ENCODE measurements at regions not wholly inside any gene's neighbourhood (a gene's known extent, or its start where the extent isn't known, plus 50 kb on each side); places are given as distances from the start of the nearest gene placed in this dataset.

DNA sequence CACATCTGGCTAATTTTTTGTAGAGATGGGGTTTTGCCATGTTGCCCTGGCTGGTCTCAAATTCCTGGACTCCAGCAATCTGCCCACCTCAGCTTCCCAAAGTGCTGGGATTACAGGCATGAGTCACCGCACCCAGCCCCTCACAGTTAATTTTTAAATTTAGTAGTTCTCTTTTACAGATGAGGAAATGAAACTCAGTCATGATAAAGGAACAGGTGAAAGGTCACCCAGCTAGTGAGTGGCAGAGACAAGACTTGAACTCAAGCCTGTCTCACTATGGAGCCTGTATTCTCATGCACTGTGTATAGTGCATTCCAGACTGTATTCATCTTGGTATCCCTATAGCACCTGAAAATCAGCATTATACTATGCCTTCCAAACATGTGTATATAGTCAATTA is 77.1 kb upstream of the WSB1 start:
- H3K9me3 Mint-ChIP-seq (ENCODE audit: unreplicated experiment), result peaks cover 5% of the 10 kb centered on the region
- DNase-seq (ENCODE audit: low spot score), result no peak
- TF ChIP-seq, protein P1, sequence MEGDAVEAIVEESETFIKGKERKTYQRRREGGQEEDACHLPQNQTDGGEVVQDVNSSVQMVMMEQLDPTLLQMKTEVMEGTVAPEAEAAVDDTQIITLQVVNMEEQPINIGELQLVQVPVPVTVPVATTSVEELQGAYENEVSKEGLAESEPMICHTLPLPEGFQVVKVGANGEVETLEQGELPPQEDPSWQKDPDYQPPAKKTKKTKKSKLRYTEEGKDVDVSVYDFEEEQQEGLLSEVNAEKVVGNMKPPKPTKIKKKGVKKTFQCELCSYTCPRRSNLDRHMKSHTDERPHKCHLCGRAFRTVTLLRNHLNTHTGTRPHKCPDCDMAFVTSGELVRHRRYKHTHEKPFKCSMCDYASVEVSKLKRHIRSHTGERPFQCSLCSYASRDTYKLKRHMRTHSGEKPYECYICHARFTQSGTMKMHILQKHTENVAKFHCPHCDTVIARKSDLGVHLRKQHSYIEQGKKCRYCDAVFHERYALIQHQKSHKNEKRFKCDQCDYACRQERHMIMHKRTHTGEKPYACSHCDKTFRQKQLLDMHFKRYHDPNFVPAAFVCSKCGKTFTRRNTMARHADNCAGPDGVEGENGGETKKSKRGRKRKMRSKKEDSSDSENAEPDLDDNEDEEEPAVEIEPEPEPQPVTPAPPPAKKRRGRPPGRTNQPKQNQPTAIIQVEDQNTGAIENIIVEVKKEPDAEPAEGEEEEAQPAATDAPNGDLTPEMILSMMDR (IDR thresholded peaks at IDR 0.05; ENCODE audit: unreplicated experiment), result no peak
- H3K4me1 Mint-ChIP-seq (ENCODE audit: unreplicated experiment), result no peaks in the 10 kb centered on the region
- H3K27ac Mint-ChIP-seq (ENCODE audit: unreplicated experiment), result no peak overlapping the region
- H3K27me3 Mint-ChIP-seq (ENCODE audit: unreplicated experiment), result peaks cover 3% of the 10 kb centered on the region
- H3K4me3 Mint-ChIP-seq (ENCODE audit: unreplicated experiment), result no peak overlapping the region
- no peaks in the 10 kb centered on the region for H3K36me3 Mint-ChIP-seq (ENCODE audit: low read depth, unreplicated experiment)

DNA sequence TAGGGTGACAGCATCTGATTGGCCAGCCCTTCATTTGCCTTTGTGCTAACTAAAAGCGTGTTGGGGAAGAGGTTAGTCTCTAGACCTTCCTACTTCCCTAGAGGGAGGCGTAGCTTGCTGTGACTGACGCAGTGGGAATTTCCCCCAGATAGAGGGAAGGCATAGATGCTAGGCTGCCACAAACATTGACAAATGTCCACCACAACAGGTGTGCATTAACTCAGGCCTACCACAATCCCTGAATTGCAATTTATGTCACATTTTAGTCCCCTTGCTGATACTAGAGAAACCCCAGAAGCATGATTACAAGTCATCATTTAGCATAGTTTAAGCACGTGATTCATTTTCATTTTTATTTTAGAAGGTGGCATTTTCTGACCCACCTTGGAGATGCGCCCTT is 76.3 kb upstream of the WSB1 start:
- Mint-ChIP-seq H3K27me3 (ENCODE audit: unreplicated experiment) (peaks cover 4% of the 10 kb centered on the region), H3K4me3 (ENCODE audit: unreplicated experiment) (no peak overlapping the region), H3K36me3 (ENCODE audit: low read depth, unreplicated experiment) (no peaks in the 10 kb centered on the region), H3K9me3 (ENCODE audit: unreplicated experiment) (peaks cover 5% of the 10 kb centered on the region), H3K27ac (ENCODE audit: unreplicated experiment) (no peak overlapping the region), H3K4me1 (ENCODE audit: unreplicated experiment) (no peaks in the 10 kb centered on the region)
- DNase-seq (ENCODE audit: low spot score), result no peak
- TF ChIP-seq, protein P1 (IDR thresholded peaks at IDR 0.05; ENCODE audit: unreplicated experiment), result no peak

DNA sequence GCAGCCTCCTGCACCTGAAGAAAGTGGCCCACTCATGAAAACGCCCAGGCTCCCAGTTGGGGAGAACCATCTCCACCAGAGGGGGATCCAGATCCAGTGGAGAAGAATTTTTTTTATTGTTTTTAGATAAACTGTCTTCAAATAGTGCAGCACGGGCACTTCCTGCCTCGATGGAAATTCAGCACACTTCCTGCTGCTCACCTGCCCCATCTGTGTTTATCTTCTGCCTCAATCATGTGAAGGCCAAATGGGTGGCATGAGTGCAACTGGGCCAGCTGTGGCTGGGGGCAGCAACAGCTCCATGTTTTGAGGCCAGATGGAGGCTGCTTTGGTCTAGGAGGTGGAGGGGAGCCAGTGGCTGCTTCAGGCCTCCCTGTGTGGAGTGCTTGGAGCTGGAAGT is 75.9 kb upstream of the WSB1 start:
- no peak overlapping the region for H3K4me3 Mint-ChIP-seq (ENCODE audit: unreplicated experiment)
- H3K4me1 Mint-ChIP-seq (ENCODE audit: unreplicated experiment), result no peaks in the 10 kb centered on the region
- H3K27me3 Mint-ChIP-seq (ENCODE audit: unreplicated experiment), result peaks cover 4% of the 10 kb centered on the region
- TF ChIP-seq, protein P1 (IDR thresholded peaks at IDR 0.05; ENCODE audit: unreplicated experiment), result no peak
- no peak for DNase-seq (ENCODE audit: low spot score)
- H3K36me3 Mint-ChIP-seq (ENCODE audit: low read depth, unreplicated experiment), result no peaks in the 10 kb centered on the region
- no peak overlapping the region for H3K27ac Mint-ChIP-seq (ENCODE audit: unreplicated experiment)
- H3K9me3 Mint-ChIP-seq (ENCODE audit: unreplicated experiment), result peaks cover 5% of the 10 kb centered on the region

DNA sequence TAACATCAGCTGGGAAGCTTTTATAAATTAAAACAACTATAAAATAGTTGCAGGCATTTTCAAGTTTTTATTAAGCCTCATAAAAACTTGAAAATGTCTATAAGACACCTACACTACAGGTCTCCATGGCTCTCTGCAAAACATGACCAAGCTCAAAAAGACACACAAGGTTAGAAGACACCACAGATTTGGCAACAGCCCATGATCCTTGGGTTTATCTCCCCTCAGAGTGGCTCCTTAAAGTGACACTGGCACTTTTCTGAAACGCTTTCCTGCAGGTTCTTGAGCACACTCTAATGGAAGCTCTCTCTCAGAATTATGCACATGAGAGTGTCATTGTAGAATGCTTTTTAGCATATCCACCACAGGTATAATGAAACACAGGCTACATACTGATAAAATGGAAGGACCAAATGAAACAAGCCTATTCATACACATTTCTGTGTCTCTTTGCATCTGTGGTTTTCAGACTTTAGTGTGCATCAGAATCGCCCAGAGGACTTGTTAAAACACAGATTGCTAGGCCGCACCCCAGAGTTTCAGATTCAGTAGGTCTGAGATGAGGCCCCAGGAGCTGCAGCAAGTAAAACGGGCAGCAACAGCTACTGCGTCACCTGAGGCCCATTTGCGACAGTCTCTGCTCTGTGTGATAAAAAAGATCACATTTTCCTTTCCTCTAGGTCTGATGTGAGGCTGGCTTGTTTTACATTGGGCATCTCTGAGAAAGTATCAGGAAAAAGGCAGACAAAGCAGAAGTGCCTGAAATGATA is 75.0 kb upstream of the WSB1 start:
- Mint-ChIP-seq H3K36me3 (ENCODE audit: low read depth, unreplicated experiment) (no peaks in the 10 kb centered on the region), H3K27me3 (ENCODE audit: unreplicated experiment) (peaks cover 3% of the 10 kb centered on the region), H3K27ac (ENCODE audit: unreplicated experiment) (no peak overlapping the region), H3K4me3 (ENCODE audit: unreplicated experiment) (no peak overlapping the region), H3K9me3 (ENCODE audit: unreplicated experiment) (no peaks in the 10 kb centered on the region), H3K4me1 (ENCODE audit: unreplicated experiment) (no peaks in the 10 kb centered on the region)
- TF ChIP-seq, protein P1 (IDR thresholded peaks at IDR 0.05; ENCODE audit: unreplicated experiment), result no peak
- DNase-seq (ENCODE audit: low spot score), result no peak

DNA sequence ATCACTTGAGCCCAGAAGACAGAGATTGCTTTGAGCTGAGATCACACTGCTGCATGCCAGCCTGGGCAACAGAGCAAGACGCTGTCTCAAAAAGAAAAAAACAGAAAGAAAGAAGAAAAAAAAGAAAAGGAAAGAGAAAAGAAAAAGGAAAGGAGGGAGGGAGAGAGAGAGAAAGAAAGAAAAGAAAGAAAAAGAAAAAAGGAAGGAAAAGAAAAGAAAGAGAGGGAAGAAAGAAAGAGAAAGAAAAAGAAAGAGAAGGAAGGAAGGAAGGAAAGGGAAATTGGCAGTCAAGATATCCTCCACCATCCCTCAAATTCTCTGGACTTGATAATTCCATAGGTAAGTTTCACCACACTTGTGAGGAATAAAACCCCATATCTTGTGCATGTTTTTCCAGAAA is 71.4 kb upstream of the WSB1 start:
- Mint-ChIP-seq H3K36me3 (ENCODE audit: low read depth, unreplicated experiment) (no peaks in the 10 kb centered on the region), H3K9me3 (ENCODE audit: unreplicated experiment) (no peaks in the 10 kb centered on the region), H3K4me1 (ENCODE audit: unreplicated experiment) (no peaks in the 10 kb centered on the region), H3K27me3 (ENCODE audit: unreplicated experiment) (peaks cover 1% of the 10 kb centered on the region), H3K27ac (ENCODE audit: unreplicated experiment) (no peak overlapping the region), H3K4me3 (ENCODE audit: unreplicated experiment) (no peak overlapping the region)
- TF ChIP-seq, protein P1 (IDR thresholded peaks at IDR 0.05; ENCODE audit: unreplicated experiment), result no peak
- DNase-seq (ENCODE audit: low spot score), result no peak
